CD14-positive monocyte (primary cell): ENCODE measurements at regions not wholly inside any gene's neighbourhood (a gene's known extent, or its start where the extent isn't known, plus 50 kb on each side); places are given as distances from the start of the nearest gene placed in this dataset.

ENCODE experiments used
- DNase-seq, 3 donors: peaks; one replicate each; pipeline ENCODE4 v3.0.0-alpha.2; 2011 to 2022
- H2AFZ ChIP-seq: 2 replicates; pipeline ENCODE4 v1.6.0; 2012; ENCODE audit warnings: mild to moderate bottlenecking, low read depth, low read length, inconsistent platforms; ENCODE audit not compliant: insufficient read depth, poor library complexity, severe bottlenecking
- H3K27ac ChIP-seq, 2 donors: 1 replicate in 1 of 2; 2 replicates in 1 of 2; pipeline ENCODE4 v1.5.1; 2012 to 2013; ENCODE audit warnings: low read length in 2 of 2, control low read depth in 1 of 2, inconsistent platforms in 1 of 2, low read depth in 1 of 2, mild to moderate bottlenecking in 1 of 2
- H3K27me3 ChIP-seq, 2 donors: one replicate each; pipeline versions ENCODE4 v1.6.0 to v1.6.1; 2011 to 2013; ENCODE audit warnings: low read length in 2 of 2; ENCODE audit not compliant: control insufficient read depth in 2 of 2, insufficient read depth in 2 of 2
- H3K36me3 ChIP-seq, 2 donors: replicated peaks in 1 of 2; 1 replicate in 1 of 2; 2 replicates in 1 of 2; pipeline versions ENCODE4 v1.5.1 to v1.6.1; 2012 to 2013; ENCODE audit warnings: low read length in 2 of 2, control low read depth in 1 of 2, inconsistent platforms in 1 of 2, mild to moderate bottlenecking in 1 of 2; ENCODE audit not compliant: insufficient read depth in 2 of 2, control insufficient read depth in 1 of 2
- H3K4me1 ChIP-seq, 2 donors: 1 replicate in 1 of 2; 2 replicates in 1 of 2; pipeline versions ENCODE4 v1.5.1 to v1.6.1; 2012 to 2013; ENCODE audit warnings: low read length in 2 of 2, control low read depth in 1 of 2, inconsistent platforms in 1 of 2, mild to moderate bottlenecking in 1 of 2, moderate library complexity in 1 of 2; ENCODE audit not compliant: insufficient read depth in 2 of 2, control insufficient read depth in 1 of 2
- H3K4me2 ChIP-seq: replicated peaks from 2 replicates; pipeline ENCODE3; 2012; ENCODE audit warnings: low read length, moderate library complexity, mild to moderate bottlenecking; ENCODE audit not compliant: poor library complexity, severe bottlenecking; ENCODE audit errors: extremely low read depth
- H3K4me3 ChIP-seq, 3 experiments: fragments of 200-600 bp in 1 of 3; sonication (generic) in 1 of 3; replicated peaks in 1 of 3; 1 replicate in 2 of 3; 2 replicates in 1 of 3; pipeline ENCODE4 v1.5.1; 2011 to 2013; ENCODE audit warnings: low read length in 3 of 3, mild to moderate bottlenecking in 3 of 3, control low read depth in 2 of 3, low read depth in 2 of 3, inconsistent platforms in 1 of 3, moderate library complexity in 1 of 3
- H3K79me2 ChIP-seq: 2 replicates; pipeline ENCODE4 v1.6.0; 2012; ENCODE audit warnings: mild to moderate bottlenecking, control low read depth, inconsistent platforms, low read length, moderate library complexity; ENCODE audit not compliant: insufficient read depth
- H3K9ac ChIP-seq: 2 replicates; pipeline ENCODE4 v1.6.0; 2017; ENCODE audit warnings: low read length, mild to moderate bottlenecking; ENCODE audit not compliant: insufficient read depth, poor library complexity, severe bottlenecking
- H3K9me3 ChIP-seq, 2 donors: replicated peaks in 1 of 2; 1 replicate in 1 of 2; 2 replicates in 1 of 2; pipeline versions ENCODE4 v1.5.1 to v1.6.1; 2012 to 2013; ENCODE audit warnings: low read length in 2 of 2, control low read depth in 1 of 2; ENCODE audit not compliant: control insufficient read depth in 1 of 2, insufficient read depth in 1 of 2
- H4K20me1 ChIP-seq: 2 replicates; pipeline ENCODE4 v1.6.0; 2012; ENCODE audit warnings: mild to moderate bottlenecking, low read length, control low read depth, moderate library complexity; ENCODE audit not compliant: insufficient read depth
- H3K27ac Mint-ChIP-seq, 7 donors: one replicate each; pipeline ENCODE4 v1.8.0; 2020; ENCODE audit warnings: mild to moderate bottlenecking in 7 of 7, mixed read lengths in 7 of 7, moderate library complexity in 6 of 7, inconsistent platforms in 2 of 7
- H3K27me3 Mint-ChIP-seq, 3 donors: one replicate each; pipeline ENCODE4 v1.8.0; 2021 to 2022; ENCODE audit warnings: low read depth in 3 of 3, mild to moderate bottlenecking in 3 of 3, mixed read lengths in 3 of 3, moderate library complexity in 3 of 3, inconsistent platforms in 1 of 3
- H3K36me3 Mint-ChIP-seq, 2 donors: one replicate each; pipeline ENCODE4 v1.8.0; 2020; ENCODE audit warnings: mixed read lengths in 2 of 2, inconsistent platforms in 1 of 2, mild to moderate bottlenecking in 1 of 2
- H3K4me1 Mint-ChIP-seq: one replicate; pipeline ENCODE4 v1.8.0; 2020; ENCODE audit warnings: mild to moderate bottlenecking, mixed read lengths
- H3K4me3 Mint-ChIP-seq, 2 donors: one replicate each; pipeline ENCODE4 v1.8.0; 2020; ENCODE audit warnings: mild to moderate bottlenecking in 2 of 2, mixed read lengths in 2 of 2, moderate library complexity in 1 of 2
- H3K9me3 Mint-ChIP-seq, 7 donors: one replicate each; pipeline ENCODE4 v1.8.0; 2020 to 2022; ENCODE audit warnings: mixed read lengths in 7 of 7, mild to moderate bottlenecking in 6 of 7, moderate library complexity in 6 of 7, inconsistent platforms in 2 of 7
- WGBS: methylation state at CpG from one replicate; pipeline ENCODE4 v1.1.5; 2013; ENCODE audit warnings: missing lambda C conversion rate; ENCODE audit not compliant: insufficient coverage; 5-methylcytosine and 5-hydroxymethylcytosine counted together
- intact Hi-C, 2 donors: fragments of 100-400 bp; cut with micrococcal nuclease; formaldehyde crosslinking; loops; one replicate each; pipeline versions ENCODE4 v1.15.0 to v1.15.1; 2023
- TF ChIP-seq, protein P1 (sequence below): fragments of 200-600 bp; IDR thresholded peaks from one replicate; pipeline ENCODE4 v1.8.0; 2022; ENCODE audit warnings: antibody characterized with exemption, mild to moderate bottlenecking

DNA sequence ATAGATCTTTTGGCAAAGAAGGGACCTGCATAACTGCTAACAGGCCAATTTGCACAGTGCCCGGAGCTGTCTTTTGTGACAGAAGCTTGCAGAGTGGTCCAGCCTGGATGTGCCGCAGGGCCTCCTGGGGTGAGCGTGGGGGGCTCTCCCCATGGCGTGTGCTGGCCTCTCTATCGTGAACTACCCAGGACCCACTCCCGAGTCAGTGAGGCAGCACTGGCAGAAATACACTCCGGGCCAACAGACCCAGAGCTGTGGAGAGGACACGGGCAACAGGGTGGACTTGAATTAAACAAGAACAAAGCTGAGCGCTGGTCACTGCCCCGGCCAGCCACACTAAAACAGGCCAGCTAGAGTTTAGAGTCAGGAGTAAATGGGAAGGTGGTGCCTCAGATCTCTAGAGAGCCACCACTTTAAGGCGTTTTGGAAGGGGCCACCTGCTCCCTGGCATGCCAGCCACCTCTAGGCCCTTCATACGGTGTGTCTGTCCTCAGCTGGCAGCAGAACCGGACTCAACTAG lies 152.1 kb downstream of the KLF13 start:
- H3K27me3 Mint-ChIP-seq: peaks cover 31 to 44% (median 38%) of the 10 kb centered on the region in 3 donors
- WGBS: 94% methylated on average over 12 of the region's 13 CpGs
- no peak overlapping the region for H3K4me2 ChIP-seq
- intact Hi-C loops: no loop called here
- H2AFZ ChIP-seq: no peak overlapping the region
- no peaks in the 10 kb centered on the region for H3K36me3 Mint-ChIP-seq
- H3K4me1 Mint-ChIP-seq: peaks cover 5% of the 10 kb centered on the region
- H3K27ac Mint-ChIP-seq: no peak overlapping the region
- no peak overlapping the region for H3K4me3 Mint-ChIP-seq
- H3K9me3 Mint-ChIP-seq: peaks cover 0 to 8% (median 4%) of the 10 kb centered on the region in 7 donors
- TF ChIP-seq, protein P1, sequence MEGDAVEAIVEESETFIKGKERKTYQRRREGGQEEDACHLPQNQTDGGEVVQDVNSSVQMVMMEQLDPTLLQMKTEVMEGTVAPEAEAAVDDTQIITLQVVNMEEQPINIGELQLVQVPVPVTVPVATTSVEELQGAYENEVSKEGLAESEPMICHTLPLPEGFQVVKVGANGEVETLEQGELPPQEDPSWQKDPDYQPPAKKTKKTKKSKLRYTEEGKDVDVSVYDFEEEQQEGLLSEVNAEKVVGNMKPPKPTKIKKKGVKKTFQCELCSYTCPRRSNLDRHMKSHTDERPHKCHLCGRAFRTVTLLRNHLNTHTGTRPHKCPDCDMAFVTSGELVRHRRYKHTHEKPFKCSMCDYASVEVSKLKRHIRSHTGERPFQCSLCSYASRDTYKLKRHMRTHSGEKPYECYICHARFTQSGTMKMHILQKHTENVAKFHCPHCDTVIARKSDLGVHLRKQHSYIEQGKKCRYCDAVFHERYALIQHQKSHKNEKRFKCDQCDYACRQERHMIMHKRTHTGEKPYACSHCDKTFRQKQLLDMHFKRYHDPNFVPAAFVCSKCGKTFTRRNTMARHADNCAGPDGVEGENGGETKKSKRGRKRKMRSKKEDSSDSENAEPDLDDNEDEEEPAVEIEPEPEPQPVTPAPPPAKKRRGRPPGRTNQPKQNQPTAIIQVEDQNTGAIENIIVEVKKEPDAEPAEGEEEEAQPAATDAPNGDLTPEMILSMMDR: no peak
- DNase-seq: no peak
- no peaks in the 10 kb centered on the region for H3K4me1 ChIP-seq
- no peak overlapping the region for H3K27ac ChIP-seq
- H3K9ac ChIP-seq: no peak overlapping the region
- H4K20me1 ChIP-seq: no peaks in the 10 kb centered on the region
- H3K9me3 ChIP-seq: no peaks in the 10 kb centered on the region
- peaks cover 20 to 30% of the 10 kb centered on the region in 2 donors for H3K27me3 ChIP-seq
- no peaks in the 10 kb centered on the region for H3K79me2 ChIP-seq
- no peak overlapping the region for H3K4me3 ChIP-seq
- no peaks in the 10 kb centered on the region for H3K36me3 ChIP-seq

DNA sequence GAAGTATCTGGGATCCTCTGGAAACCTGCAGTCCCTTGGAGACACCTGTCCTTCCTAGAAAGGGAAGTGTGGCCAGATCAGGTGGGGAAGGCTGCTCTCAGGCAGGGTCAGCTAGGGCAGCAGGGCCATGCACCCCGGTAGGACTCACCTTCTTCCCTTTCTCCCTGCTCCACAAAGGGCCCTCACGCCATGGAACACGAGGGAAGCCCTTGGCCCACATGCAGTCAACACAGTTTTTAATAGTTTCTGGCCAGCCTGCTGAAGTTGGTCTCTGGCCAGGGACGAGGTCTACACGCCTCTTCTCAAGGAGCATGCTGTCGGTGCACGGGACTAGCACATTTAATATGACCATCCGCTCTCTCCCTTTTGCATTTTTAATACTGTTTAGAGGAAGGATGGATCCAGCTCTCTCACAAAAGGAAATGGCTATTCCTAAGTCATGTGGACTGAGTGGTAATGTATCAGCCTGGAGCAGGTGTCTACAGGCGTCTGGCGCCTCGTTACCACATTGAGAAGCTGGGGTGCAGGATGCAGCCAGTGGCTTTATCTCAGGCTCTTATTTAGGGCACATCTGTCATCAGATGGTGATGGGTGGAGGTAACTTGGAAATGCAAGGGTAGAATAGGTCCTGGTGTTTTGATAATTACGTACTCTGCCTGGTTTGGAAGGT lies 153.9 kb downstream of the KLF13 start:
- Mint-ChIP-seq H3K9me3 (peaks cover 5 to 14% (median 11%) of the 10 kb centered on the region in 7 donors), H3K4me1 (peaks cover 6% of the 10 kb centered on the region), H3K27me3 (peaks cover 46 to 55% (median 54%) of the 10 kb centered on the region in 3 donors), H3K36me3 (peaks cover 0 to 4% of the 10 kb centered on the region in 2 donors), H3K4me3 (peak overlapping the region in 1 of 2 donors; percentile 50), H3K27ac (no peak overlapping the region)
- no peaks in the 10 kb centered on the region for H4K20me1 ChIP-seq
- no peak for DNase-seq
- no peaks in the 10 kb centered on the region for H3K79me2 ChIP-seq
- peaks cover 23 to 46% of the 10 kb centered on the region in 2 donors for H3K27me3 ChIP-seq
- H3K9me3 ChIP-seq: peaks cover 0 to 9% of the 10 kb centered on the region in 2 donors
- no peak overlapping the region for H3K27ac ChIP-seq
- no peak overlapping the region for H3K9ac ChIP-seq
- no peak overlapping the region for H3K4me3 ChIP-seq
- H3K4me2 ChIP-seq: no peak overlapping the region
- no peak overlapping the region for H2AFZ ChIP-seq
- intact Hi-C loops: loop anchor here in 1 of 2 donors (10.0 kb wide), 1 partner anchor 86 kb away; no protein-coding TSS in a partner anchor
- TF ChIP-seq, protein P1: no peak
- no peaks in the 10 kb centered on the region for H3K36me3 ChIP-seq
- 90% methylated on average over 9 of the region's 12 CpGs for WGBS
- no peaks in the 10 kb centered on the region for H3K4me1 ChIP-seq
